GM23338 (cell line): ENCODE measurements at regions not wholly inside any gene's neighbourhood (a gene's known extent, or its start where the extent isn't known, plus 50 kb on each side); places are given as distances from the start of the nearest gene placed in this dataset.

Experiments
- ATAC-seq: fragments of 200-7000 bp; cut with Tn5 transposase; 3 replicates; pipeline ENCODE4 v1.9.1; 2020
- DNase-seq: peaks from one replicate; pipeline ENCODE4 v3.0.0-alpha.2; 2015; ENCODE audit warnings: low spot score
- H2AFZ ChIP-seq: fragments of 200-600 bp; sonication (generic); 2 replicates; pipeline ENCODE4 v1.8.0; 2016; ENCODE audit warnings: antibody characterized with exemption, mild to moderate bottlenecking, moderate library complexity
- H3F3A ChIP-seq: fragments of 200-600 bp; sonication (generic); replicated peaks from 2 replicates; pipeline ENCODE4 v1.8.0; 2017; ENCODE audit warnings: antibody characterized with exemption, mixed run types, low read depth
- H3K27ac ChIP-seq: fragments of 200-600 bp; sonication (generic); 2 replicates; pipeline ENCODE4 v1.6.1; 2016; ENCODE audit warnings: low read depth
- H3K27me3 ChIP-seq: fragments of 200-600 bp; sonication (generic); 2 replicates; pipeline ENCODE4 v1.8.0; 2016; ENCODE audit warnings: mild to moderate bottlenecking, mixed run types, moderate library complexity; ENCODE audit not compliant: insufficient read depth
- H3K36me3 ChIP-seq: fragments of 200-600 bp; sonication (generic); 2 replicates; pipeline ENCODE4 v1.8.0; 2016; ENCODE audit warnings: mild to moderate bottlenecking; ENCODE audit not compliant: insufficient read depth
- H3K4me1 ChIP-seq: fragments of 200-600 bp; sonication (generic); 2 replicates; pipeline ENCODE4 v1.8.0; 2016; ENCODE audit warnings: mild to moderate bottlenecking, moderate library complexity; ENCODE audit not compliant: insufficient read depth
- H3K4me2 ChIP-seq: fragments of 200-600 bp; sonication (generic); 2 replicates; pipeline ENCODE4 v1.7.1; 2017; ENCODE audit warnings: mixed run types
- H3K4me3 ChIP-seq: fragments of 200-600 bp; sonication (generic); 2 replicates; pipeline ENCODE4 v1.6.1; 2016; ENCODE audit warnings: mixed run types
- H3K79me2 ChIP-seq: fragments of 200-600 bp; sonication (generic); replicated peaks from 2 replicates; pipeline ENCODE4 v1.8.0; 2017; ENCODE audit warnings: mild to moderate bottlenecking; ENCODE audit not compliant: insufficient read depth
- H3K9me2 ChIP-seq: fragments of 200-600 bp; sonication (generic); 2 replicates; pipeline ENCODE4 v1.8.0; 2017; ENCODE audit not compliant: insufficient read depth
- H4K20me1 ChIP-seq: fragments of 200-600 bp; sonication (generic); replicated peaks from 2 replicates; pipeline ENCODE4 v1.8.0; 2017; ENCODE audit warnings: mild to moderate bottlenecking; ENCODE audit not compliant: insufficient read depth
- H3K27ac Mint-ChIP-seq: 2 replicates; pipeline ENCODE4 v1.8.0; 2020; ENCODE audit warnings: inconsistent platforms, mild to moderate bottlenecking, moderate library complexity, mixed read lengths
- H3K27me3 Mint-ChIP-seq: 3 replicates; pipeline ENCODE4 v1.8.0; 2022; ENCODE audit warnings: low read depth, mild to moderate bottlenecking, moderate library complexity, mixed read lengths, inconsistent platforms; ENCODE audit not compliant: insufficient read depth, poor library complexity
- H3K36me3 Mint-ChIP-seq: 3 replicates; pipeline ENCODE4 v1.8.0; 2021; ENCODE audit warnings: low read depth, mild to moderate bottlenecking, inconsistent platforms, moderate library complexity, mixed read lengths
- H3K4me1 Mint-ChIP-seq: 3 replicates; pipeline ENCODE4 v1.8.0; 2020; ENCODE audit warnings: mild to moderate bottlenecking, inconsistent platforms, mixed read lengths
- H3K4me3 Mint-ChIP-seq: 3 replicates; pipeline ENCODE4 v1.8.0; 2021; ENCODE audit warnings: moderate library complexity, mild to moderate bottlenecking, inconsistent platforms, mixed read lengths
- H3K9me3 Mint-ChIP-seq: 3 replicates; pipeline ENCODE4 v1.8.0; 2020; ENCODE audit warnings: moderate library complexity, mild to moderate bottlenecking, inconsistent platforms, mixed read lengths
- CREB1 ChIP-seq: fragments of 250-450 bp; sonication (Bioruptor Pico); IDR thresholded peaks from 2 replicates; pipeline ENCODE4 v1.5.0; 2020; ENCODE audit warnings: low read depth, mild to moderate bottlenecking, moderate library complexity
- CTCF ChIP-seq, 2 experiments: fragments of 200-600 bp in 1 of 2; sonication (generic) in 1 of 2; conservative IDR thresholded peaks; 2 replicates each; pipeline versions ENCODE4 v1.5.1 to v1.6.1; 2016 to 2017; ENCODE audit warnings: antibody characterized with exemption in 2 of 2, low read depth in 2 of 2, mild to moderate bottlenecking in 2 of 2, moderate library complexity in 1 of 2
- ETS1 ChIP-seq: IDR thresholded peaks from 2 replicates; pipeline ENCODE4 v1.6.1; 2016; ENCODE audit warnings: antibody characterized with exemption
- EZH2 ChIP-seq: fragments of 200-600 bp; sonication (generic); IDR thresholded peaks from one replicate; pipeline ENCODE4 v1.8.0; 2017; ENCODE audit warnings: antibody characterized with exemption, mild to moderate bottlenecking, low read depth; ENCODE audit not compliant: unreplicated experiment
- JUNB ChIP-seq: IDR thresholded peaks from one replicate; pipeline ENCODE4 v1.6.1; 2016; ENCODE audit warnings: antibody characterized with exemption; ENCODE audit not compliant: unreplicated experiment
- NANOG ChIP-seq: IDR thresholded peaks from 2 replicates; pipeline ENCODE4 v1.6.1; 2016; ENCODE audit warnings: antibody characterized with exemption, borderline replicate concordance
- POLR2AphosphoS5 ChIP-seq: IDR thresholded peaks from 2 replicates; pipeline ENCODE4 v1.6.1; 2016; ENCODE audit warnings: antibody characterized with exemption, low read depth
- REST ChIP-seq: IDR thresholded peaks from one replicate; pipeline ENCODE4 v1.6.1; 2018; ENCODE audit warnings: antibody characterized with exemption; ENCODE audit not compliant: unreplicated experiment
- STAT1 ChIP-seq: IDR thresholded peaks from one replicate; pipeline ENCODE4 v1.6.1; 2016; ENCODE audit warnings: antibody characterized with exemption; ENCODE audit not compliant: unreplicated experiment
- ZNF114 ChIP-seq: fragments of 250-450 bp; sonication (Bioruptor Pico); IDR thresholded peaks from 2 replicates; pipeline ENCODE4 v1.5.0; 2020; ENCODE audit warnings: mild to moderate bottlenecking, moderate library complexity
- ZNF331 ChIP-seq: fragments of 250-450 bp; sonication (Bioruptor Pico); IDR thresholded peaks from 2 replicates; pipeline ENCODE4 v1.5.0; 2020; ENCODE audit warnings: low read depth, mild to moderate bottlenecking, moderate library complexity

DNA sequence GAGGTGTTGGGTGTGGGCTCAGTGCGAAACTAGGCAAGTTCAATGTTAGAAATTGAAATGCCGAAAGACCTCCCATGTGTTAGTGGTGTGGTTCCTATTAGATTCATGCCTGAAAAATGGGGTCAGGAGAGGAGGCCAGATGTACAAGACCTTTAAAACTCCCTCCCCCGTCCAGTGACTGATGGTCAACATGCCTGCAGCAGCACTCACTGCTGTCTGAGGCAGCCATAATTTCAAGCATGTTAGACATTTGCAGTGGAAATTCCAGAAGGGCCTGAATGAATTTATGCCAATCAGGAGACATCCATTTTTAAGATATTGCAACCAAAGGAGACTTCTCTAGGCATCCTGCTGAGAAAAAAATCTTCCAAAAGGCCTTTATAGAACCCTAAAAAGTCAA, 426.9 kb upstream of the NBEA start:
- ATAC-seq (no peak), DNase-seq (no peak)
- Histone ChIP-seq H3F3A (no peaks in the 10 kb centered on the region), H3K36me3 (no peaks in the 10 kb centered on the region), H4K20me1 (no peaks in the 10 kb centered on the region), H3K79me2 (no peaks in the 10 kb centered on the region), H3K9me2 (no peaks in the 10 kb centered on the region), H2AFZ (no peak overlapping the region), H3K27ac (no peak overlapping the region), H3K4me3 (no peak overlapping the region), H3K27me3 (no peaks in the 10 kb centered on the region), H3K4me1 (no peaks in the 10 kb centered on the region), H3K4me2 (no peak overlapping the region)
- H3K36me3 Mint-ChIP-seq, result no peaks in the 10 kb centered on the region
- peaks cover 3% of the 10 kb centered on the region for H3K27me3 Mint-ChIP-seq
- no peak overlapping the region for H3K27ac Mint-ChIP-seq
- TF ChIP-seq REST (no peak), ZNF114 (CRISPR knock-in tag) (no peak), STAT1 (no peak), ZNF331 (CRISPR knock-in tag) (no peak), ETS1 (no peak), POLR2AphosphoS5 (no peak), CTCF (conservative IDR thresholded peaks at IDR 0.05; ENCODE audit: low read depth in 2 of 2) (no peak), JUNB (no peak), NANOG (no peak), EZH2 (no peak), CREB1 (CRISPR knock-in tag) (no peak)
- H3K9me3 Mint-ChIP-seq, result no peaks in the 10 kb centered on the region
- no peaks in the 10 kb centered on the region for H3K4me1 Mint-ChIP-seq
- H3K4me3 Mint-ChIP-seq, result no peak overlapping the region
